Trophoblast cell (in vitro differentiated cells and primary cell): ENCODE measurements at regions not wholly inside any gene's neighbourhood (a gene's known extent, or its start where the extent isn't known, plus 50 kb on each side); places are given as distances from the start of the nearest gene placed in this dataset.

Experiments used
- DNase-seq, 2 donors: peaks; one replicate each; pipeline ENCODE4 v3.0.0-alpha.2; 2016
- H2AFZ ChIP-seq: 2 replicates; pipeline ENCODE4 v1.6.1; 2013; ENCODE audit warnings: low read length, moderate library complexity, mild to moderate bottlenecking; ENCODE audit not compliant: insufficient read depth, poor library complexity
- H2AK5ac ChIP-seq: 2 replicates; pipeline ENCODE4 v1.6.1; 2013; ENCODE audit warnings: mild to moderate bottlenecking, low read length
- H2BK120ac ChIP-seq: 2 replicates; pipeline ENCODE4 v1.6.1; 2013; ENCODE audit warnings: low read length, mild to moderate bottlenecking, moderate library complexity; ENCODE audit not compliant: insufficient read depth, poor library complexity
- H2BK12ac ChIP-seq: 2 replicates; pipeline ENCODE4 v1.6.1; 2013; ENCODE audit warnings: mild to moderate bottlenecking, low read length, moderate library complexity
- H2BK5ac ChIP-seq: 2 replicates; pipeline ENCODE4 v1.6.1; 2013; ENCODE audit warnings: low read length, low read depth, moderate library complexity, mild to moderate bottlenecking; ENCODE audit not compliant: poor library complexity
- H3K14ac ChIP-seq: 2 replicates; pipeline ENCODE4 v1.6.1; 2013; ENCODE audit warnings: mild to moderate bottlenecking, low read length
- H3K18ac ChIP-seq: 2 replicates; pipeline ENCODE4 v1.6.1; 2013; ENCODE audit warnings: mild to moderate bottlenecking, low read length
- H3K23ac ChIP-seq: 2 replicates; pipeline ENCODE4 v1.6.1; 2013; ENCODE audit warnings: low read length
- H3K27ac ChIP-seq: 2 replicates; pipeline ENCODE4 v1.5.1; 2013; ENCODE audit warnings: low read depth, mild to moderate bottlenecking, inconsistent platforms, low read length, moderate library complexity
- H3K27me3 ChIP-seq: 2 replicates; pipeline ENCODE4 v1.6.1; 2013; ENCODE audit warnings: inconsistent platforms, mild to moderate bottlenecking, low read length, moderate library complexity; ENCODE audit not compliant: insufficient read depth
- H3K36me3 ChIP-seq, 2 experiments: 1 replicate in 1 of 2; 2 replicates in 1 of 2; pipeline ENCODE4 v1.6.1; 2013; ENCODE audit warnings: low read length in 2 of 2, mild to moderate bottlenecking in 2 of 2, moderate library complexity in 1 of 2; ENCODE audit not compliant: insufficient read depth in 2 of 2, control insufficient read depth in 1 of 2
- H3K4ac ChIP-seq: 2 replicates; pipeline ENCODE4 v1.6.1; 2013; ENCODE audit warnings: low read depth, mild to moderate bottlenecking, low read length, moderate library complexity
- H3K4me1 ChIP-seq, 2 experiments: 1 replicate in 1 of 2; 2 replicates in 1 of 2; pipeline ENCODE4 v1.6.1; 2013; ENCODE audit warnings: low read length in 2 of 2, mild to moderate bottlenecking in 2 of 2, moderate library complexity in 1 of 2; ENCODE audit not compliant: insufficient read depth in 2 of 2, control insufficient read depth in 1 of 2
- H3K4me2 ChIP-seq: 2 replicates; pipeline ENCODE4 v1.6.1; 2013; ENCODE audit warnings: inconsistent platforms, mild to moderate bottlenecking, low read length, moderate library complexity
- H3K4me3 ChIP-seq: 2 replicates; pipeline ENCODE4 v1.5.1; 2013; ENCODE audit warnings: mild to moderate bottlenecking, low read depth, low read length, inconsistent platforms
- H3K79me1 ChIP-seq: one replicate; pipeline ENCODE4 v1.6.1; 2013; ENCODE audit warnings: low read length
- H3K79me2 ChIP-seq: 2 replicates; pipeline ENCODE4 v1.6.1; 2013; ENCODE audit warnings: low read length, mild to moderate bottlenecking; ENCODE audit not compliant: control insufficient read depth, insufficient read depth, poor library complexity
- H3K9ac ChIP-seq: 2 replicates; pipeline ENCODE4 v1.6.1; 2013; ENCODE audit warnings: mild to moderate bottlenecking, low read length
- H3K9me3 ChIP-seq: 2 replicates; pipeline ENCODE4 v1.6.1; 2013; ENCODE audit warnings: low read depth, mild to moderate bottlenecking, control low read depth, inconsistent platforms, low read length; ENCODE audit not compliant: insufficient read depth
- H4K12ac ChIP-seq: 2 replicates; pipeline ENCODE4 v1.6.1; 2013; ENCODE audit warnings: low read depth, mild to moderate bottlenecking, low read length, moderate library complexity
- H4K8ac ChIP-seq: 2 replicates; pipeline ENCODE4 v1.6.1; 2013; ENCODE audit warnings: low read depth, mild to moderate bottlenecking, low read length, moderate library complexity
- H4K91ac ChIP-seq: one replicate; pipeline ENCODE4 v1.6.1; 2013; ENCODE audit warnings: low read depth, mild to moderate bottlenecking, low read length, moderate library complexity
- WGBS: extraction: QIAGEN DNeasy Blood & Tissue Kit; methylation state at CpG from one replicate; pipeline ENCODE4 v1.1.7; 2013; ENCODE audit warnings: missing lambda C conversion rate; ENCODE audit not compliant: insufficient read length, insufficient coverage; ENCODE audit errors: extremely low coverage; 5-methylcytosine and 5-hydroxymethylcytosine counted together

GRCh38 chr12:44961887-44962286, 85.8 kb upstream of the NELL2 start:
- no peak overlapping the region for H3K9ac ChIP-seq
- no peak overlapping the region for H3K14ac ChIP-seq
- H3K79me2 ChIP-seq: no peaks in the 10 kb centered on the region
- no peaks in the 10 kb centered on the region for H3K4me1 ChIP-seq
- no peaks in the 10 kb centered on the region for H3K79me1 ChIP-seq
- no peak overlapping the region for H3K18ac ChIP-seq
- H2BK120ac ChIP-seq: no peak overlapping the region
- H4K91ac ChIP-seq: no peak overlapping the region
- H3K27ac ChIP-seq: no peak overlapping the region
- no peak overlapping the region for H2BK12ac ChIP-seq
- H3K9me3 ChIP-seq: no peaks in the 10 kb centered on the region
- H3K27me3 ChIP-seq: no peaks in the 10 kb centered on the region
- no peak overlapping the region for H3K23ac ChIP-seq
- H3K4me3 ChIP-seq: no peak overlapping the region
- no peak overlapping the region for H2BK5ac ChIP-seq
- no peak overlapping the region for H2AFZ ChIP-seq
- H4K8ac ChIP-seq: no peak overlapping the region
- no peak overlapping the region for H3K4ac ChIP-seq
- no peak for DNase-seq
- H3K36me3 ChIP-seq: no peaks in the 10 kb centered on the region
- H4K12ac ChIP-seq: no peak overlapping the region
- no peak overlapping the region for H2AK5ac ChIP-seq
- no peak overlapping the region for H3K4me2 ChIP-seq
- WGBS: no CpG with 5 or more reads among the region's 3 CpGs

- H3K4ac ChIP-seq: no peak overlapping the region
Measured at GRCh38 chr12:44960856-44961255, 84.7 kb upstream of the NELL2 start.

GRCh38 chr12:44960423-44960822, 84.3 kb upstream of the NELL2 start:
- no peak for DNase-seq
- H2AFZ ChIP-seq: no peak overlapping the region
- H2AK5ac ChIP-seq: no peak overlapping the region
- H3K4me2 ChIP-seq: no peak overlapping the region
- H3K18ac ChIP-seq: no peak overlapping the region
- no peaks in the 10 kb centered on the region for H3K79me2 ChIP-seq
- H3K23ac ChIP-seq: no peak overlapping the region
- H3K79me1 ChIP-seq: no peaks in the 10 kb centered on the region
- no peak overlapping the region for H4K91ac ChIP-seq
- H4K8ac ChIP-seq: no peak overlapping the region
- H2BK120ac ChIP-seq: no peak overlapping the region
- H3K4me3 ChIP-seq: no peak overlapping the region
- no peaks in the 10 kb centered on the region for H3K9me3 ChIP-seq
- H3K9ac ChIP-seq: no peak overlapping the region
- H3K27me3 ChIP-seq: no peaks in the 10 kb centered on the region
- H3K14ac ChIP-seq: no peak overlapping the region
- no peak overlapping the region for H2BK12ac ChIP-seq
- H2BK5ac ChIP-seq: no peak overlapping the region
- no peaks in the 10 kb centered on the region for H3K36me3 ChIP-seq
- no peak overlapping the region for H4K12ac ChIP-seq
- no peak overlapping the region for H3K4ac ChIP-seq
- WGBS: no CpG with 5 or more reads among the region's 3 CpGs
- H3K27ac ChIP-seq: no peak overlapping the region
- no peaks in the 10 kb centered on the region for H3K4me1 ChIP-seq

More at GRCh38 chr12:44960856-44961255, 84.7 kb upstream of the NELL2 start:
- Histone ChIP-seq H2BK12ac (no peak overlapping the region), H3K14ac (no peak overlapping the region), H3K23ac (no peak overlapping the region), H4K8ac (no peak overlapping the region), H3K4me1 (no peaks in the 10 kb centered on the region), H3K4me2 (no peak overlapping the region), H3K27ac (no peak overlapping the region), H3K36me3 (no peaks in the 10 kb centered on the region), H3K9ac (no peak overlapping the region), H3K9me3 (no peaks in the 10 kb centered on the region), H2AFZ (no peak overlapping the region), H2BK120ac (no peak overlapping the region), H4K12ac (peak overlapping the region; percentile 3), H3K18ac (no peak overlapping the region), H2BK5ac (no peak overlapping the region), H3K4me3 (no peak overlapping the region), H3K79me1 (no peaks in the 10 kb centered on the region), H3K27me3 (no peaks in the 10 kb centered on the region), H4K91ac (no peak overlapping the region), H2AK5ac (no peak overlapping the region), H3K79me2 (no peaks in the 10 kb centered on the region)
- no CpG with 5 or more reads among the region's 3 CpGs for WGBS
- DNase-seq: no peak

- Histone ChIP-seq H3K27me3 (no peaks in the 10 kb centered on the region), H3K4ac (no peak overlapping the region), H2BK5ac (no peak overlapping the region), H2AFZ (no peak overlapping the region), H3K9ac (no peak overlapping the region), H3K23ac (no peak overlapping the region), H2BK12ac (no peak overlapping the region), H3K9me3 (no peaks in the 10 kb centered on the region), H3K4me3 (no peak overlapping the region), H3K18ac (no peak overlapping the region), H4K8ac (no peak overlapping the region), H2AK5ac (no peak overlapping the region), H2BK120ac (no peak overlapping the region), H3K4me1 (no peaks in the 10 kb centered on the region), H3K79me1 (no peaks in the 10 kb centered on the region), H4K12ac (no peak overlapping the region), H3K14ac (no peak overlapping the region), H3K27ac (no peak overlapping the region), H3K4me2 (no peak overlapping the region), H4K91ac (no peak overlapping the region), H3K36me3 (no peaks in the 10 kb centered on the region), H3K79me2 (no peaks in the 10 kb centered on the region)
- no peak for DNase-seq
- no CpG with 5 or more reads among the region's 1 CpG for WGBS
Measured at GRCh38 chr12:44947163-44947562, 71.0 kb upstream of the NELL2 start.
